GM19099 (cell line): ENCODE measurements at regions not wholly inside any gene's neighbourhood (a gene's known extent, or its start where the extent isn't known, plus 50 kb on each side); places are given as distances from the start of the nearest gene placed in this dataset.

Experiments
- POLR2A ChIP-seq: IDR thresholded peaks from 3 replicates; pipeline ENCODE4 v1.6.1; 2011; ENCODE audit warnings: low read depth; ENCODE audit not compliant: insufficient read length; ENCODE audit errors: extremely low read depth

- no peak for TF ChIP-seq POLR2A
These were observed 314.4 kb downstream of the MTX2 start for GRCh38 chr2:176583607-176584006.

- TF ChIP-seq POLR2A, result no peak
These were observed 315.1 kb downstream of the MTX2 start for GRCh38 chr2:176584333-176584732.

DNA sequence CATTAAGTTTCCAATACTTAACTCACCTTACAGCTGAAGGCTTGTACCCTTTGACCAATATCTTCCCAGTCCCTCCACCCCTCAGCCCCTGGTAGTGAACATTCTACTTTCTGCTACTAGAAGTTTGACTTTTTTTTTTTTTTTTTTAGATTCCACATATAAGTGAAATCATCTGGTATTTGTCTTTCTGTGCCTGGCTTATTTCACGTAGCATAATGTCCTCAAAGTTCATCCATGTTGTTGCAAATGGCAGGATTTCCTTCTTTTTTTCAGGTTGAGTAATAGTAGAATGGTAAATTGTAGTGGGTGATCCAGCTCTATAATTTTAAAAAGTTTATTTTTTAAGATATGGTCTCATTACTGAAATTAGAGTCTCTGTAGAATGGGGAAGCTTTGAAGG is 316.0 kb downstream of the MTX2 start:
- TF ChIP-seq POLR2A, result no peak

DNA sequence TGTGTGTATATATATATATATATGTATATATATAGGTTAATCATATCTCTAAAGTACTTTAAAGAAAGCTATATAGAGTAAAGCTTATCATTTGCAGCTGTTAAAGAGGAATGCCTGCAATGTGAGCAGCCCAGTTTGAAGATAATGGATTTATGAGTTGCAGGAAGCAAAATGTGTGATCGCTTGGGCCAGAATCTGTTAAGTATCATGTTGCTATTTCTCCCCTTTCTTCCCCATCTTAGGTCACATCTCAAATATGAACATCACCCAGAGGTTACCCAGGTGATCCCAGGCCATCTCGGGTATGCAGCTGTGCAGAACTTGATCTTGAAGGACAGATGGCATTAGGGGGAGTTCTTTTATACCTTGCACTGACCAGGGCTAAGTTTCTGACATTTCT is 316.5 kb downstream of the MTX2 start:
- no peak for TF ChIP-seq POLR2A

DNA sequence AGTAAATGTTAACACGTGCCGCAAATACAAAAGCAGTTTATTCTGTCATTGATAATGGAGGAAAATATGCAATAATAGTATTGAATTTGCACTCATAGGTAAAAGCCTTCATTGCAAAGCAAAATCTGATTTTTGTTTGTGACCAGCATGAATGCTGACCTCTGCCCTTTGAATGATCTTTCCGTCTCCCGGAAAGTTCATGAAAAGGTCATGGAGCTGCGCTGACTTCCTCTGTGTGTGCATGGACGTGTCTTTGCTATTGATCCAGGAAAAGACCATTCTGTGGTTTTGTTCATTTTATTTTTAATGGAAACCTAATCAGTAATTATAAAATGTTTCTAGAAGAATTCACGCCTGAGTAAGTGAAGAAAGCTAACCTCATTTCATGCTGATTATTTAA is 320.0 kb downstream of the MTX2 start:
- TF ChIP-seq POLR2A, result no peak

DNA sequence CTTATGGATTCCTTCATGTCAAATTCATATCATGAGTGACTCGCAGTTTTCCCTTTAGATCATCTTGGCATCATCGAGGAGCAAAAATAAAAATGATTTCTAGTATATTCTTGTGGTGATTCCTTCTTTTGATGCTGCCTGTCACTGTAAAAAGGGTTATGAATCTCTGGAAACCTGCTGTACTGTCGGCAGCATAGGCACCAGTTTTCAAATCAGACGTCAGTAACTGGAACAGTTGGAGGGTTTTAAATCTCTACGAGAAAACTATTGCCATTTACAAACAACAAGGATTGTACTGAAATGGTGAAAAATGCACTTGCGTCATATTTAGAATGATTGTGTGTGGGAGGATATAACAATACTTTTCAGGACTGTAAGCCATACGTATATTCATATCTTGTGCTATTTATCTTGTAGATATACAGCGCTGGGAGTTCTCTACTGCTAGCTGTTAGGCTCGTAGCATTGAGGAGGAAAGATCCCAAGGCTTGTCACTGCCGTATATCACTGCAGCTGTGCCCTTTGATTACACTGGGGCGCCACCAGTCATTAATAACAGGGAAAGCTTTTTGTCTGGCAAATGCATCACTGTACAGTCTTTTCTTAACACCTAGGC is 320.7 kb downstream of the MTX2 start:
- TF ChIP-seq POLR2A, result no peak

DNA sequence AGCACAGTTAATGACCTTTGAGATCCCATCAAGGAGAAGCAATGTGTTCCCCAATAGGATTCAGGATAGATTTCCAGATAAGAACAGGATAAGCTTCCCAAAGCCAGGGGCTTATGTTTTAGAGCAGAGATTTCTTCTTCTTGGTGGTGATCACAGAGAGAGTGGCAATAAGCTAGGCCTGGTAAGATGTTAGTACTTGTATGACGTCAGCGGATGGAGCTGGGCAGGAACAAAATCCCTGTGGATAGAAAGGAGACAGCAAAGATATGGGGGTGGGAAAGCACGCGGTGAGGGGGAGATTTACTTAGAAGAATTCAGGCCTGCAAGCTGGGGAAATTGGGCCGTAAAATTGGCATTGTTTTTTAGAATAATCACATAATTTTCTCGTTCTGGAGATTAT is 323.0 kb downstream of the MTX2 start:
- TF ChIP-seq POLR2A, result no peak

- no peak for TF ChIP-seq POLR2A
These were observed 326.7 kb downstream of the MTX2 start for GRCh38 chr2:176595986-176596385.

DNA sequence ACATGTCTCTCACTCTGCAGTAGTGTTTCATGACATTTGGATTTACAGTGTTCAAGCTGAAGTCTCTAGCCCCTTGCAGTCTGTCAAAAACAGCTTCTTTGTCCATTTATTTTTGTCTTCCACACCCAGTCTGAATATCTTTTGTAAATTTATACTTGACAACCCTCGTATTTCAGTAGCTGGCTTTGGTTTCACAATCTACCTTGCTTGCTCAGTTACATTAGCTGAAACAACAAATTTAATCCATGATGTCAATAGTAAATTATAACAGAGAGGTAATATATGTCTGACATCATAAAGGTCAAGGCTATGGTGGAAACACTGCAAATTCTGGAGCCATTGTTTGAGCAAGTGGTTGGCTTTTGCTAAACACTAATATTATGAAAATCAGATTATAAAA is 328.7 kb downstream of the MTX2 start:
- TF ChIP-seq POLR2A, result no peak

DNA sequence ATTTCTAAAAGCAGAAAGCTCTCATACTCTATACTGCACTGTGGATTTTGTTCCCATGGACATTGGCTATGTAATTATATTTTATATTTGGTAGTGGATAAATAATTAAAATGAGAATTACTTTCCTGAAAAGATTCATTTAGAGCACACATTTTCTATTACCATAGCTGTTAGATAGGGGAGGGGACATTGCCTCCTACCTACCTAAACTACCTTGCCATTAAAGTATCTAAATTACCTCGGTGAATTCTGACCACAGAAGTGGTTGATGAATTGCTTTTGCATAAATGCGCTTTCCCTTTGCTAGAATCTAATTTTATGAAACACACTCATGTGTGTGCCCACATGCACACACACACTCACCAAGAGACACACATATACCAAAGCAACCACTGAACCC is 329.1 kb downstream of the MTX2 start:
- no peak for TF ChIP-seq POLR2A

- no peak for TF ChIP-seq POLR2A
These were observed 330.7 kb downstream of the MTX2 start for GRCh38 chr2:176599796-176600485.

DNA sequence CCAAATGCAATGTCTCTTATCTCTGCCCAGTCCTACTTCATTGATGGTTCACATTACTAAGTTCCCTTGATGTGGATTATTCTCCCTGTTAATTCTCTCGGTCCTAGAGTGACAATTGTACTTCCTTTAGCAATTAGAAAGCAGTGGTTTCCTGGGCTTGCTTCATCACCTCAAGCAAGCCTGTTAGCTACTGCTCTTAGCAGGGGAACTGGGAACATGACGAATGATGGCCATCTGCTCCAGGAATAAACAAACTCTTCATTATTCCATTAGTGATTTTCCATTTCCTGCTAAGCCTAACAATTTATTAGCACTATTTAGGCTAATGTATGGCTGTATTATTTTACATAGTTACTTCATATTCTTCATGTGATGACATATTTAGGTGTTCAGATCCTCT is 331.8 kb downstream of the MTX2 start:
- no peak for TF ChIP-seq POLR2A

DNA sequence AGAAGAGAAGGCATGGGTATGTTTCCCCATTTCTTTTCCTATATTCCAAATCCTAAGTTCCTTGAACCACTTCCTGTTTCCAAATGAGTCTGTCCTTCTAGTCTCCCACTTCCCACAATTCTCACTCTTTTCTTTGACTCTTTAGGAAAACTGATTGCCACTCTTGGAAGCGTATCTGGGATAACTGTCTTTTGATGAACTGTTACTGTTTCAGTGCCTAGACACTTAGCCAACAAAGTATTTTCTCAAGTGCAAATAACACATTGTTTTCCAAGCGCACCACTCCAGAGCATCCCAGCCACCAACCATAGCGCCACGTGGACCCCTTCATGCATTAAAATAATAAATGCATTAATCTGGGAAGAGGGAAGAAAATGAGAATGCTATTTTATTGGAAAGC is 342.8 kb downstream of the MTX2 start:
- no peak for TF ChIP-seq POLR2A

DNA sequence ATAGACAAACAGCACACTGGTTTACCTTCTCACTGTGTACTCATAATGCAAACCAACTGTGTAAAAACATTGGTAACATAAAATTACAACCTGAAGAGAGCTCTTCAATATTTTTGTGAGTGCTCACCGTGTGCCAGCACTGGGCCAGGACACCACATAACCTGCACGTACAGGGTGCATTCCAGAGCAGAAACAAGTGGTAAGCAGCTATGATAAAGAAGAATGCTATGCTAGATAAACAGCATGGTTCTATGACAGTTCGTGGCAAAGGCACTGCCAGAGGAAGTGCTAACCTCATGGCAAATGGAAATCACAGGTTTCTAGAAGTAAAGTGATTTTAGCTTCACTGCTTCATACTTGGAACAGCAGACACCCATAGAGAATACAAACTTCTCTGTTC is 343.5 kb downstream of the MTX2 start:
- no peak for TF ChIP-seq POLR2A

DNA sequence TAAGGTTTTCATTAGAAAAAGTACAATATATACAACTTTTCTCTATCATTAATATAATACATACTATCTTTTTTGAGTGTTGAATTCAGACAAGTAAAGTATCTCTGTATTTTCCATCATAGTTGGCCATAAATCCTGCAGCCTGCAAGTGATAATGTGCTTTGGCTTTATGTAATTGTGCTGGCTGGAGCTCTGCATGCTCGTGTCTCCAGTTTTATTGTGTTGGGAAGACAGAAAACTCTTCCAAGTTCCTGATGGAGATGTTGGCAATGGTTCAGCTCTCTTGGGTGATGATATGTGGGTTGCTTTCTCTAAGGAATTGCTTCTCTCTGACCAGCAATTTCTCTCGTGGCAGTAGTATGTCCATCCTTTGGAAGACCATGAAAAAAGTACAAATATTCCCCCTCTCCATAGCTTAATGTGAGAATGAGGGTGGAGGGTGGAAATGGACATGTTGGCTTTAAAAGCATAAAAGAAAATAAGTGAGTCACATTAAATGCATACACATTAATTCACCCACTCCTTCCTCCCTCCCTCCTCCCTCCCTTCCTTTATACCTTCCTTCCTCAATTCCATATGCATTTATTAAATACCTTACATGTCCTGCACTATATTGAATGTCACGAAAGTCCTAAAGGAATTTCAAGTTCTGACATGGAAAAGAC is 344.2 kb downstream of the MTX2 start:
- TF ChIP-seq POLR2A, result no peak

DNA sequence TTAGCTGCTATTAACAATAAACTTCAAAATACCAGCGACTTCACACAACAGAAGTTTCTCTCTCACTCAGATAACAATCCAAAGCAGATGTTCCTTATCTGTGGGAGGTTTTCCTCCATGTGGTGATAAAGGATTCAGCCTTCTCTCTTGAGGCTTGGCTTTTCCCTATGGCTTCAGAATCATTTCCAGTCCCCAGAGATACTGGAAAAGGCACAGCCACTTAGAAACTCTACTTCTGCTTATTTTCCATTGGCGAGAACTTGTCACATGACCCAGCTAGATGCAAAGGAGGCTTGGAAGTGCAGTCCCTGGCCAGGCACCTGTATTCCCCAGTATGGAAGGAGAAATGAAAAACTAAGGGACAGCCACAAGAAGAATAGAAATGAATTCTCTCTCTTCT is 344.8 kb downstream of the MTX2 start:
- no peak for TF ChIP-seq POLR2A

DNA sequence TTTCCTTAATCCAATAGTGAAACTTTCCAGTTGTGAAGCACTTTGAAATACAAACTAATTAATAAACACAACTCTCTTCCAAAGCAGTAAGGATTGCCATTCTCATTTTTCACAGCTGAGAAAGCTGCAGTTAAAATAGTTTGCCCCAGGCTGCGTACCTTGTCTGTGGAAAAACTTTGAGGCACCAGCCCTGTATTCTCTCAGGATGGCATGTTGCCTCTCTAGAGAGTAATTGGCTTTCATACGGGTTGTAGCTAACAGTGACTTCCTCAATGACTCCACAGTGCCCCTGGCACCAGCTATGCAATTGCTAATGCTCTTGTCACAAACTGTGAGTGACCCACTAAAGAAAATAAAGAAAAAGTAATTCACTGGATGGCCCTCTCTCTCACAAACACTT is 345.7 kb downstream of the MTX2 start:
- TF ChIP-seq POLR2A, result no peak

DNA sequence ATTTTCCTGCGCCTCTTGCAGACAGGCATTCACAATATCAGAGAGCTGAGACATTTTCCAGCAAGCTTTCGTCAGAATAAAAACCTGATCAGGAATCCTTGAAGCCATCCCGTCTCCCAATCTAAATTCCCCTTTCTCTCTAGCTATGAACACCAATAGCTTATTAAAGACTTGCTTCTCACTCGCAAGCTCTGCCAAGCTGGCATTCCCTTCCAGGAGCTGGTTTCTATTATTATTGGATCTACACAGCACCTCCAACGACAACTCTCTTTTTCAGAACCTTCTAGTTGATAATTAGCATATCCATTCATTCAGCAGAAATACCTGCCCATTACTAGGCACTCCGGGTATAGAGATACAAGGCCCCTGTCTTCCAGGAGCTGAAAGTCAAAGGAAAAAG is 350.3 kb downstream of the MTX2 start:
- TF ChIP-seq POLR2A, result no peak
